Dedifferentiated amniotic fluid mesenchymal stem cell (primary cell): ENCODE measurements at regions not wholly inside any gene's neighbourhood (a gene's known extent, or its start where the extent isn't known, plus 50 kb on each side); places are given as distances from the start of the nearest gene placed in this dataset.
A peak's percentile ranks its signal among the peaks of the same experiment; 100 is the strongest.
"Not testable (repeated sequence)": the region's sequence is repeated elsewhere in the genome, so short reads cannot be mapped to it uniquely, and the experiment has no call there.

Experiments
- DNase-seq: peaks from one replicate; pipeline ENCODE4 v3.0.0-alpha.2; 2016; ENCODE audit errors: extremely low spot score

DNA sequence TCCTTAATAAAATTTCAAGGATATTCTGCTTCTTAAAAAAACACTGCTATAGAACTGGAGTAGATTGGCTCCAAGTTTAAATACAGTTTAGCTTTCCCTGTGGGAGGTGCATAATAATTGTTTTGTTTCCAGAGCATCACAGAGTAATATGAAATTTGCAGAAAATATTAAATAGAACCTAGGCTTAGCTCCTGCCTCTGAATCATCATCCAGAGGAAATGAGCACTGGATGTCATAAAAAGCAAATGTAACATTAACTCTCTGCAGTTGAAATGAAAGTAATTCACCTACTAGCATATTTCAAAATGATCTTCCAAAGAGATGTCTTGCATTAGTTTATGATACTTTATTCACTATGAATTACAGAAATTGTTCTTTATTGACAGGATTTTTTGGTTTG lies 769.8 kb downstream of the C12orf50 start:
- no peak for DNase-seq

DNA sequence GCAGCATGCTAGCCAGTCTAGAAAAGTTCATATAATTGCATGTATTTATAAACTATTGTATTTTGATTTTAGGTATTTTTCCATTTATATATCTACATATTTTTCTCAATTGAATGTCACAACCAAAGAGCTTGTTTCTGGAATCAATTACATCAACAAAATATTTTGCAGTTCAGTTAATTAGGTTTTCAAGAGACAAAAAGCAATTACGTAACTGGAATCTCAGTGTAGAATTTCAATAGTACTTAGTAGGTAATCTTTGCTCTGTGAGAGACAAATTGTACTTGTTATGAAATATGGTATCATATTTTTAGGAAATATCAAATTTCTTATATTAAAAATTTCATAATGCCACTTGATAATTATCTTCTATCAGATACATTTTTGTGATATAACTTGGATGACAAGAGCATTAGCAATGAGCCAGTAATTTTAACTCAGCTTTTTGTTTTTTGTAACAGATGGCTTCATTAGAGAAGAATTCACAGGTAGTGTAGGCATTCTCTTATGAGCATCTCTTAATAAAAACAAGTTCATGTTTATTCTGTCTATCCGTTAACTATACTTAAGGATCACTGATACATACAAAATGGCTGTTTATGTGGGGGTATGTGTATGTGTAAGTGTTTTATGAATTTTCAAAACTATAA lies 774.7 kb downstream of the C12orf50 start:
- DNase-seq, result no peak

DNA sequence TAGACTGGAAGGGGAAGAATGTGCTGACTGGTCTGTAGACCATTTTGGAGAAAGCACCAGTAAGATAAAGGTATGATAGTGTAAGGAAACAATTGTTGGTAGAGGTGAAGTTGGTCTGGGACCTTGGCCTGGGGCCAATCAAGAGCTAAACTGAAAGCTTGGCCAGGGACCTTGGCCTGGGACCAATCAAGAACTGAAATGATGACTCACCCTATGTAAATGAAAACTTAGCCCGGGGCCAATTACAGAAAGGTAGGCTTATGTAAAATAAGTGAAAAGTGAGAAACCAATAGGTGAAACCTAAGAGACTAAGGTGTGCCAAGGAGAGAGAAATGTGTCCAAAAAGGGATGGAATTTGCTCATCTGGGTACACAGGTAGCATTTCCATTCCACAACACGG lies 776.0 kb downstream of the C12orf50 start:
- DNase-seq, result no peak

DNA sequence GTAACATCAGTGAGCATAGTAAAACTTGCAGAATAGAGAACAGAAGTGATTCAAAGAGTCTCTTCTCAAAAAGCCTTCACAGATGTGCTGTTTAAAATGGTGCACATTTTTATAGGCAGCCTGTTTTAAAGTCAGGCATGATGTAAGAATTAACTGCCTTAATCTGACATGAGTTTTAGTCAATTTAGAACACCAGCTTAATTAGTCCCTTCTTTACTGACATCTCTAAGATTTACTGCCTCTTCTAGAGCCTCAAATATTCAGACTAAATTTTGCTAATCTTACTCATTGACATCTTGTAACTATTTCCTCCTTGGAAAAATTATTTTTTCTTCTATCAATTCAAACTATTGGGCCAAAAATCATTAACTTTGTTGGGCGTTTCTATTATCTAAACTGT lies 782.5 kb downstream of the C12orf50 start:
- no peak for DNase-seq

DNA sequence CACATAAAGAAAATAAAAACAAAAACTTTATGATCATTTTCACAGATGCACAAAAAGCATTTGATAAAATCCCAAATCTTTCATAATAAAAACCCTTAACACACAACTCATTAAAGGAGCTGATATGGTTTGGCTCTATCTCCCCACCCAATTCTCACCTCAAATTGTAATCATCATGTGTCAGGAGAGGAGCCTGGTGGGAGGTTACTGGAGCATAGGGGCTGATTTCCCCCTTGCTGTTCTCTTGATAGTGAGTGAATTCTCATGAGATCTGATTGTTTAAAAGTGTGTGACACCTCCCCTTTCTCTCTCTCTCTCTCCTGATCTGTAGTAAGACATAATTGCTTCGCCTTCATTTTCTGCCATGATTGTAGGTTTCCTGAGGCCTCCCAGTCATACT lies 790.7 kb downstream of the C12orf50 start:
- DNase-seq, result no peak

DNA sequence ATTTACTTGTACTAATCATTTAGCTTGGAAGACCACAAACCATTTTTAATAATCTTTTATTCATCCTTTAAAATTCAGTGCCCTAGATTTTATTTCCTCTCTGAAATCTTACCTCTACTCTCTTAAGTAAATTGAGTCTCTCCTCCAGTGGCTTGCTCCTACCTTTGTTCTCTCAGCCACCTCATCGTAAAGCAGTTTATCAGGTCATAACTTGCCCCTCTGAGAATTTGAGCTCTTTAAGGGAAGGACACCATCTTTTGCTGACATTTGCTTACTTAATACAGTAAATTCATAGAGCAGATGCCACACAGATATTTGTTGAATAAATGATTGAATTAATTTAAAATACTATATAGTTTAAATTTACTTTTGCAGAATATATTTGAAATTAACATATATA lies 794.3 kb downstream of the C12orf50 start:
- no peak for DNase-seq

DNA sequence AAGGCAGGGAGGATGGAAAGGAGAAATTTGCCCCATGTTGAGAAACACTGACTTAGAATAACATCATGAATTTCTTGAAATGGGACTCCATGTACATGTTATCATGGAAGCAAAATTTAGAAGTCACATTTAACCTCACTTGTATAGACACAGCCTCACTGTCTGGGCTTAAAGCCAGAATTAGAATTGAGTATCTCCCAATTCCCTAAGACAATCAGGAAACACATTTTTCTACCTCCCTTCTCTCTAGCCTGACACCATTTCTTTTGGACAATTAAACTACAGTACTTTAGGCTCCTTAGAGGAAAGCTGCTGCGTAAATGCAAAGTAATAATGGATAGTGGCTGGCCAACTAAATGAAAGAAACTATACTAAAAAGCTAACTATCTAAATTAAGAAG lies 795.5 kb downstream of the C12orf50 start:
- DNase-seq, result no peak

DNA sequence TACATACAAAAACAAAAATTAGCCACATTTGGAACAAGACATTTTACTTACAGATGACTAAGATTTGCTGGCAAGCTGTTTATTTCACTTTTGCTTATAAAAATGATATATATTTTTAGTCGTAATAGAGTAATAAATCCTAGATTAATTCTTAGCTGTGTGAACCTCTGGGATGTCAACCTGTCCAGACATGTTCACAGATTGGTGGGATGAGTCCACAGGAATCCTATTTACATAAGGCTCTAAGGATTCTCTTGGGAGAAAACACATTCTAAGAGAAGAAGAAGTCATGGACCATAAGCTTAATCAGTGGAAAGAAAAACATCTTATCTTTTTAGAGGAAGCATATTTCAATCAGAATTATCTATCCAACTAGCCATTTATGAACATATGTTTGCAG lies 797.4 kb downstream of the C12orf50 start:
- DNase-seq, result no peak

DNA sequence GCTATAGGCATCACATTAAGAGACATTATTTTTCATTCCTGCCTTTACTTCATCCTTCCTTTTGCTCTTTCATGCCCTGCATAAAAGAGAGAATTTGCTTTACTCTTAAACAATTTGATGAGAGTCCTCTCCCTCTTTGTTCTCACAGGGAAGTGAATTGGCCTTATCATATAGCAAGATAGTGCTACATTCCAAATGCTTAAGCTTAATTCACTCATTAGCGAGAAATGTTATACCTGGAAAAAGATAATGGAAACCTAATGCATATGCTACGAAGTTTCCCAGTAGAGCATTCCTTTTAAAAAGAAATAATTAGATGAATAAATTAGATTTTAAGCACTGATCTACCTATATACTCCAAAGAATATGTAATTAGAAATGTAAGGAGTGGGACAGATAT lies 798.8 kb downstream of the C12orf50 start:
- no peak for DNase-seq

DNA sequence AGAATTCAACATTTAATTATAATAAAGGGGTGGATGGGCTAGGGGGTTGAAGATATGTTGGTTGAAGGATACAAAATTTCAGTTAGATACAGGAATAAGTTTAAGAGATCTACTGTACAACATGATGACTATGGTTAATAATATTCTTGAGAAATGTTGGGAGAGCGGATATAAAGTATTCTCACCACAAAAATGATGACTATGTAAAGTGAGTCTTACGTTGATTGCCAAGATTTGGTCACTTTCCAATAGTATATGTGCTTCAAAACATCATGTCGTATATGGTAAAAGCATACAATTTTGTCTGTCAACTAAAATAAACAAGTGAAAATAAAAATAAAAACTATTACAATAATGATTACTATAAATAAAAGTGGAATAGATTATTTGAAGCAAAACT lies 802.0 kb downstream of the C12orf50 start:
- no peak for DNase-seq

DNA sequence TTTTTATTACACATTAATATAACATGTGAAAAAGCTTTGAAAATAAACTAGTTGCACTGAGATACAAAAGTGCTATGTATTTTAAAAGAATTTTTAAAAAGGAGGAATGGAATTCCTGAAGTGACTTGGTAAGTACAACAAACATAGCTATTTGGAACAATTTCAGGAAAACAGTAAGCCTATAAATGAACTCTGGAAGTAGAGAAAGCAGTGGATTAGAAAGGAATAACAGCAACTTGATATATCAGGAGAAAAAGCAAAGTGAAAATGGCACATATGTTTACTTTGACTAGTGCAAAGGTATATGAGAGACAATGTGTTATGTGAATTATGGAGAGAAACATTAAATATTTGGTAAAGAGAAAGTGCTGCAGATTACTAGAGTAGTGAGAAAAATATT lies 811.7 kb downstream of the C12orf50 start:
- peak; percentile 43 for DNase-seq

DNA sequence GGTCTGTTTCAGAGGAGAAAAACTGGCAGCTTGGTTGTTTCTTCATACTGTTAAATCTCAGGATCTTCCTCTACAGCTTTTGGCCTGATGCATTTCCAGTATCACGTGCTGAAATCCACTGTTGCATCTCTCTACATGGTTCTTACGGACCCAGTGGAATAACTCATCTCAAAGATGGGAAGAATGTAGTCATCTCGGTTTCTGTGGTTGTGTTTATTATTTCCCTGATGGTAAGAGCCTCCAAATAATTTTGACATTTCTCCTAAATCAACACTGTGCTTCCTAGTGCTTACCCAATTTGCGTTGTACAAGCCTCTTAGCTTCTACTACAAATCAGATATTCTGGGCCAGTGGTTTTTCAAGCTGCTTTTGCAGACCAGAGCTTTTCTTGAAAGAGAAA lies 812.8 kb downstream of the C12orf50 start:
- peak; percentile 44 for DNase-seq

DNA sequence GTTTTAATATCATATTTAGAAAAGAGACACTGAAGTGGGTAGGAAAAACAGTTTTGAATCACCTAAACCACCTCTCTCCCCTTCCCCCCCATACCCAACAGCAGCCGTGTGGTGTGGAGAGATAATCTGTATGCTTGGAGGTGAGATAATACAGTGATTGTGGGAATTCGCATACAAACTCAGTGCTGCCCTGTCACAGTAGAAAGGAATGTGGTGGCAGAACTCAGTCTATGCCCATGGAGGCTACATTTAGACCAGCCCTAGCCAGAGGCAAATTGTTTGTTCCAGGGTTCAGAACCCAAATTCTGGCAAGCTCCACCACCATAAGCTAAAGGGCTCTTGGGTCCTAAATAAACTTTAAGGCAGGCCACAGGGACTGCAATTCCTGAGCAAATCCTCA lies 827.0 kb downstream of the C12orf50 start:
- DNase-seq, result no peak

DNA sequence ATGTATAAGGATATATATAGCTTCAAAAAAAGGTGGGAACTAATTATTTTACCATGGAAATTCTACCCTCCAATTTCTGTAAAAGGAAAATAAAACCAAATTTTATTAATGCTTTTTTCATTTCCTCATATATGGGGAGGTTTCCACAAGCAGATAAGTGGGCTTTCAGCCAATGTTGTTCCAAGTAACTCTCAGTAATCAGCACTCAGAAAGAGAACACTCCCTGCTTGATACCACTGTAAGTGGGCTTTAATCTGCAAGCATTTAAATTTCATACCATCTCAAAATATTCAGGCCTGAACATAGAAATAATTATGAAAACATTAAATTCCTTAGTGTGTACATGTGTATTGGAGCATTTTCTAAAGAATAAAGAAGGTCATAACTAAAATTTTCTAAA lies 827.6 kb downstream of the C12orf50 start:
- DNase-seq, result no peak

DNA sequence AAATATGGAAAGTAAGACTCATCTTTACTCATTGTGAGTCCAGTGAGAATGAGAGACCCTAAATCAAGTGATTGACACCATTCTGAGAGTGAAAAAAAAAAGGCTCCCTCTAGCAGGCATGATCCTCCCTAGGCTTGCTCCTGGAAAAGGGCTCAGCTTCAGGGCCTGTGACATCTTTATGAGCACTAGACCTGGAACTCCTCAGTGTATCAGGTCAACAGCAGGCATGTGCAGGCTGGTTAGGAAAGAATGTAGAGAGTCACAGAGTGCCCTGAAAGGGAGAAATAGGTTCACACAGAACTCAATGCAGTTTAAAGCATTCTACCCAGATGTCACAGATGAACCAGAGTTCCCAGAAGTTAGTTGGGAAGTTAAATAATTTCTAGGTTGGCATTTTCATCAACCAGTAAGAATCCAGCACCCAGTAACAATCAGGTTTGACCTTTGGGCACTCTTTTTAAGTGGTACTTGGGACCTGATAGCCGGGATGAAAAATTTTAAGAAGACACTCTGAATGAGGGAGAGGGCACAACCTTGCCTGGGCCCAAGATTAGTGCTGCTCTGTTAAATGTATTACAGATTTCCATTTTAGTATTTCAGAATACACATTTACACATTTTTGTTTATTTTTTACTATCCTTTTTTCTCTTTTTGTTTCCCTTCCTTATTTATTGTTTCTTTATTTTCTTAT lies 828.8 kb downstream of the C12orf50 start:
- DNase-seq, result no peak

DNA sequence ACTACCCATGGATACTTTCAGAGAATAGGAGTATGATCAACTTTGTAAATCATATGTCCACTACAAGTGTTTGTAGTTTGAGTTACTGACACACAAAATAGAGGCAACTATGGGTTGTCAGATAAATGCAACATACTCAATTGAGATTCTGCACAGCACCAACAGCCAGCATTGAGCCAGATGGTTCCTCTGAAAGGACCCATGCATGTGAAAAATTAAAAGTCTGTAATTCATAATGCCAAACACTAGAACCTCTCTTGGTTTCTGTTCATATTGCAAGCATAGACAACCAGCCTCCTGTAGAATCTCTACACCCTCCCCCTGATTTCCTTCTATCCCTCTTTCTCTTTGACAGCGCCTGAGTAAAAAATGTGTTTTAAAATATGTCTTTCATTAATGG lies 831.0 kb downstream of the C12orf50 start:
- no peak for DNase-seq

DNA sequence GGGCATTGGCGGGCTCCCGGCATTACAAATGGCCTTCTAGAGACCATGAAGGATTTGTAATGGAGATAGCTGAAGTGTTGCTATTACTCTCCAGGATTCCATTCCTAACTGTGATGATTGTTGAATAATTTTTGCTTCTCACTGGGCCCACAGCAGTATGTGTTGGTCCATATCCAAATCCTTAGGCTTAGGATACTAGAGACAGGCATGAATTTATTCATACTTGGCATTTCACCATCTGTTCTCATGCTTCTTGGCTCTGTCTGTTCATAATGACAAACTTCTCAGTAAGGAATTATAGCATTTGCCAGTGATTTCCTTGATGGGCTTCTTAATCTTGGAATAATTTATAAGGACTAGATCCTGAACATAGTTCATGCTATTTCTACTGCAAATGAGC lies 832.9 kb downstream of the C12orf50 start:
- DNase-seq, result peak; percentile 54

DNA sequence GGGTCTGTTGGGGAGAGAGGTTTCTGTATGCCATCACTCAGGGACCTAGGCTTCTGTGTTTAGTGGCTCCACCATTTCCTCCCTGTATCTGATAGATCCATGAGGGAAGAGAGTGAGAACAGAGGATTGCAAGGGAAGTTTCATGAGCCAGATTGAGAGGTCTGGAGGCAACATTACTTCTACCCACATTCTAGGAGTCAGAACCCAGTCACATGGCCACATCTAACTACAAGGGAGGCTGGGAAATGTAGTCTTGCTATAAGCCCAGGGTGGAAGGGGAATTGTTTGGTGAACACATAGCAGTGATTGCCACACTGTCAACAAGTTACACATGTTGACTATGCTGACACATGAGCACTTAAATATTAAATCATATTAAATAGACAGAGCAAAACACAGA lies 834.8 kb downstream of the C12orf50 start:
- not testable (repeated sequence) for DNase-seq

DNA sequence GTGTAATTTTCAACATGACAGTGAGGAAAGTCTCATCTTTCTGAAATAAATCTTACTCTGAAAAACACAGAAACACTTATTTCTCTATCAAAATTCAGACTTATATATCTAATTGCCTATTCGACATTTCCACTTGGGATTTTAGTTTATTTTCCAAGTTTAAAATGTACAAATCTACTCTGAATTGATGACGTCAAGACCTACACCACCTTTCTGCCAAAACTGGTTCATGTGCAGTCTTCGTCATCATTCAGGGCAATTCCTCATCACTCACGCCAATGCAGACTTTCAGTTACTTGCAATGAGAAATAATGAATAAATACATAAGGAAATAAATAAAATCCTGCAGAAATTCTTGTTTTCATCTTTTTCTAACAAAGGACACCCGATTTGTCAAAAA lies 843.8 kb downstream of the C12orf50 start:
- no peak for DNase-seq

DNA sequence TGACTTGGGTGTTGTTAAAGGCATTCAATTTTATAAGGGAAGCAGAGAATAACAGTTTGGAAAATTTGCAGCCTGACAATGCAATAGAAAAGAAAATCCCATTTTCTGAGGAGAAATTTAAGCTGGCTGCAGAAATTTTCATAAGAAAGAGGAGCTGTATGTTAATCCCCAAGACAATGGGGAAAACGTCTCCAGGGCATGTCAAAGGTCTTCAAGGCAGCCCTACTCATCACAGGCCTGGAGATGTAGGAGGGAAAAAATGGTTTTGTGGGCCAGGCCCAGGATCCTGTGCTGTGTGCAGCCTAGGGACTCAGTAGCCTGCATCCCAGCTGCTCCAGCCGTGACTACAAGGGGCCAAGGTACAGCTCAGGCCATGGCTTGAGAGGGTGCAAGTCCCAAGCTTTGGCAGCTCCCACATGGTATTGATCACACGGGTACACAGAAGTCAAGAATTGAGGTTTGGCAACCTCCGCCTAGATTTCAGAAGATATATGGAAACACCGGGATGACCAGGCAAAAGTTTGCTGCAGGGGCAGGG lies 846.4 kb downstream of the C12orf50 start:
- no peak for DNase-seq

DNA sequence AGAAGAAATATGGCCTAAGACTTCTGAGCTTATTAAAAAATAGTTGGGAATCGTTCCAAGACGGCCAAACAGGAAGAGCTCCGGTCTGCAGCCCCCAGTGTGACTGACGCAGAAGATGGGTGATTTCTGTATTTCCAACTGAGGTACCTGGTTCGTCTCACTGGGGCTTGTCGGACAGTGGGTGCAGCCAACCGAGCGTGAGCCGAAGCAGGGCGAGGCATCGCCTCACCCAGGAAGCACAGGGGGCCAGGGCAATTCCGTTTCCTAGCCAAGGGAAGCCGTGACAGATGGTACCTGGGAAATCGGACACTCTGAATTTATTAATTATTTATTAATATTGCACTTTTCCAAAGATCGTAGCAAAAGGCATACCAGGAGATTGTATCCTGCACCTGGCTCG lies 857.8 kb downstream of the C12orf50 start:
- DNase-seq, result no peak

DNA sequence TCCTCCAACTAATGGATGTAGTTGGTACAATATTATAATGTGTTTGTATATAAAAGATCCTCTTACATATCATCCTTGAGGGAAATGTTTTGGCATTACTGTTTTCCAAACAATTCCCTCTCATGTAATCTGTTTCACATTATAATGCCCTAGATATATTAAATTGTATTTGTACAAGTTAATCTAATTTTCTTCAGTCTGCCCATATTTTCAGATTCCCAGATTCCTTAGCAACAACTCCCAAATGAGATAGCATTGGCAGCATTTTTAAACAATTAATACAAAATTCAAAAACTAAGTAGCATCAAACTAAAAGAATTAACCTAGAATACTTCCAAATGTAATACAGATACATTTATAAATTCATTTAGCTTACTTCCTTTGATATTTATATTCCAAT lies 860.2 kb downstream of the C12orf50 start:
- DNase-seq, result no peak

DNA sequence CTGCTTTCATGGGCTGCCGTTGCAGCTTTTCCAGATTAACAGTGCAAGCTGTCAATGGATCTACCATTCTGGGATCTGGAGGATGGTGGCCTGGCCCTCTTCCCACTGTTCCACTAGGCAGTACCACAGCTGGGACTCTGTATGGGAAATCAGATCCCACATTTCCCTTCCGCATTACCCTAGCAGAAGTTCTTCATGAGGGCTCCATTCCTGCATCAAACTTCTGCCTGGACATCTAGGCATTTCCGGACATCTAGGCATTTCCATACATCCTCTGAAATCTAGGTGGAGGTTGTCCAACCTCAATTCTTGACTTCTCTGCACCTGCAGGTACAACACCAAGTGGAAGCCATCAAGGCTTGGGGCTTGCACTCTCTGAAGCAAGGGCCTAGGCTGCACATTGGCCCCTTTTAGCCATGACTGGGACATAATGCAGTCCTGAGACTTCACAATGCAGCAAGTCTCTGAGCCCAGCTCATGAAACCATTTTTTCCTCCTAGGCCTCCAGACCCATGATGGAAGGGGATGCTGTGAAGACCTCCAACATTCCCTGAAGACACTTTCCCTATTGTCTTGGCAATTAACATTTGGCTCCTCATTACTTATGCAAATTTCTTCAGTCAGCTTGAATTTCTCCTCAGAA lies 863.3 kb downstream of the C12orf50 start:
- DNase-seq, result no peak
